ENCODE measurements at regions not wholly inside any gene's neighbourhood (a gene's known extent, or its start where the extent isn't known, plus 50 kb on each side); places are given as distances from the start of the nearest gene placed in this dataset.

DNA sequence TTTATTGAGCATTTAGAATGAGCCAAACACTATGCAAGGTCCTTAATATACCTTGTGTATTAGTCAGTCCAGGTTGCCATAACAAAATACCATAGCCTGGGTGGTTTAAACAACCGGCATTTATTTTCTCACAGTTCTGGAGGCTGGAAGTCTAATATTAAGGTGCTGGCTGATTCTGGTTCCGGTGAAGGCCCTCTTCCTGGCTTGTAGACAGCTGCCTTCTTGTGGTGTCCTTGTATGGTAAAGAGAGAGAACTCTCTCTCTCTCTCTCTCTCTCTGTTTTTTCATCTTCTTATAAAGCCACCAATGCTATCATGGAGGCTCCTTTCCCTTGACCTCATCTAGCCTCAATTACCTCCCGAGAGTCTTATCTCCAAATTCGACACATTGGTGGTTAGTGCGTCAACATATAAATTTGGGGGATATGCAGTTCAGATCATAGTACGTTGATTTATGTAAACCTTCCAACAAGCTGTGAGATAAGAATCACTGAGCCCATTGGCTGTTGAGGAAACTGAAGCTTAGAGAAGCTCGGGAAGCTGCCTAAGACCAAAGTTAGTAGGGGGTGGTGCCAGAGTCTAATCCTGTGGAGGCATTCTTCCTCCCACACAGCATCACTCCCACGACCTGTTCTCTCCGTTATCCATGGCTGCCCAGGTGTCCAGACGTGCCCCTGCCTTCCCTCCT lies 298.0 kb upstream of the PROK2 start:
- WGBS, 2 donors = 46 to 59% methylated on average over 10 of the region's 10 CpGs

DNA sequence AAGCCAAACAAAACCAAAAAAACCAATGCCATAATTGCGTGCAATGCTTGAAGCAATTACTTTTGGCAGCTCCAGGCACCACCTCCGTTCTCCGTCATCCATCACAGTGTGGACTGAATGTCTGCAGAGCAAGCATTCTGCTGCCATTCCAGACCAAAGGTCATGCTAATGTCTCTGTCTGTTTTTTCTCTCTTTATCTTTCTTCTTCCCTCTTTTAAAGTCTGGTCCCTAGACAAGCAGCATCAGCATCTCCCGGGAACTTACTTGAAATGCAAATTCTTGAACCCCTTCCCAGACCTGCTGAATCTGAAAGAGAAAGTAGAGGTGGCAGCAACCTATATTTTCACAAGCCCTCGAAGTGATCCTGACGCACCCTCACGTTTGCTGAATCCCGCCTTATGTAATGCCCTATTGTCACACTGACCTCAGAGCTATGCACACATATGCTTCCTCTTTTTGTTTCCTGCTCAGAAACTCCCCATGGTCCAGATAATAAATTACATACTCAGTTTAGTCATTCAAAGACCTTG lies 297.3 kb upstream of the PROK2 start:
- ATAC-seq (ENCODE audit: low FRiP score in 2 of 2) (peak; percentile 76 to 85), DNase-seq (peak in 1 of 2 donors; percentile 63)
- H3K27ac ChIP-seq = peak overlapping the region in 1 of 4 donors; percentile 26

More for the DNA sequence above, 298.0 kb upstream of the PROK2 start:
- Histone ChIP-seq H3K36me3 (no peaks in the 10 kb centered on the region), H3K27ac (peak overlapping the region in 1 of 4 donors; percentile 26), H3K4me3 (no peak overlapping the region), H3K4me1 (peaks cover 0 to 7% (median 4%) of the 10 kb centered on the region in 4 donors), H3K27me3 (no peaks in the 10 kb centered on the region), H3K9me3 (no peaks in the 10 kb centered on the region)
- ATAC-seq (ENCODE audit: low FRiP score in 2 of 2) (peak in 1 of 2 donors; percentile 7), DNase-seq (no peak)
- no peak for TF ChIP-seq EP300 (IDR thresholded peaks at IDR 0.05)
- no peak for TF ChIP-seq POLR2A (IDR thresholded peaks at IDR 0.05)

DNA sequence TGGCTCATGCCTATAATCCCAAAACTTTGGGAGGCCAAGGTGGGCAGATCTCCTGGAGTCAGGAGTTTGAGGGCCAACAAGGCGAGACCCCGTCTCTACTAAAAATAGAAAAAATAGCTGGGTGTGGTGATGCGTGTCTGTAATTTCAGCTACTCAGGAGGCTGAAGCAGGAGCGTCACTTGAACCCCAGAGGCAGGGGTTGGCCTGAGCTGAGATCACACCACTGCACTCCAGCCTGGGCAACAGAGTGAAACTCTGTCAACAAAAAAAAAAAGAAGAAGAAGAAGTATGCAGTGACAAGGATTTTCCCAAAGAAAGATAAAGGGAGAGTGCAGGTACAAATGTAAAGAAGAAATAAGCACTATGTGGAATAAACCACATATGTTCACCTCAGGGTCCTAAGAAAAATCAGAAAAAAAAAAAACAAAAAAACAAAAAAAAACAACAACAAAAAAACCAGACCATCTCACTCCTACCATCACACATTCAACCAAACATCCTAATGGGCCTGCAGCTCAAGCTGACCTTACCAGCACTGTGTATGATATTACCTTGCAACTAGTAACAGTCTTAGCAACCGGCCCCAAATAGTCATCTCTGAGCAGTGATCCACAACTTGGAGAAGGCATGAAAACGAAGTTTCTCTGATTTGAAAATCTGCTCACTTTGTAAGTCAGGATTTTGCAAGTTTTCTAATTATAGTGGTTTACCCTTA lies 296.7 kb upstream of the PROK2 start:
- DNase-seq (no peak), ATAC-seq (ENCODE audit: low FRiP score in 2 of 2) (no peak)
- WGBS, 2 donors = 83% methylated on average over 6 of the region's 6 CpGs
- H3K27ac ChIP-seq = peak overlapping the region in 1 of 4 donors; percentile 26
- no peak overlapping the region for H3K4me3 ChIP-seq
- no peak for TF ChIP-seq POLR2AphosphoS5 (IDR thresholded peaks at IDR 0.05)
- TF ChIP-seq, protein P1, sequence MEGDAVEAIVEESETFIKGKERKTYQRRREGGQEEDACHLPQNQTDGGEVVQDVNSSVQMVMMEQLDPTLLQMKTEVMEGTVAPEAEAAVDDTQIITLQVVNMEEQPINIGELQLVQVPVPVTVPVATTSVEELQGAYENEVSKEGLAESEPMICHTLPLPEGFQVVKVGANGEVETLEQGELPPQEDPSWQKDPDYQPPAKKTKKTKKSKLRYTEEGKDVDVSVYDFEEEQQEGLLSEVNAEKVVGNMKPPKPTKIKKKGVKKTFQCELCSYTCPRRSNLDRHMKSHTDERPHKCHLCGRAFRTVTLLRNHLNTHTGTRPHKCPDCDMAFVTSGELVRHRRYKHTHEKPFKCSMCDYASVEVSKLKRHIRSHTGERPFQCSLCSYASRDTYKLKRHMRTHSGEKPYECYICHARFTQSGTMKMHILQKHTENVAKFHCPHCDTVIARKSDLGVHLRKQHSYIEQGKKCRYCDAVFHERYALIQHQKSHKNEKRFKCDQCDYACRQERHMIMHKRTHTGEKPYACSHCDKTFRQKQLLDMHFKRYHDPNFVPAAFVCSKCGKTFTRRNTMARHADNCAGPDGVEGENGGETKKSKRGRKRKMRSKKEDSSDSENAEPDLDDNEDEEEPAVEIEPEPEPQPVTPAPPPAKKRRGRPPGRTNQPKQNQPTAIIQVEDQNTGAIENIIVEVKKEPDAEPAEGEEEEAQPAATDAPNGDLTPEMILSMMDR (IDR thresholded peaks at IDR 0.05) = no peak
- TF ChIP-seq EP300 (IDR thresholded peaks at IDR 0.05) = no peak
- no peak for TF ChIP-seq POLR2A (IDR thresholded peaks at IDR 0.05)
- no peaks in the 10 kb centered on the region for H3K36me3 ChIP-seq
- H3K4me1 ChIP-seq = peaks cover 0 to 7% (median 4%) of the 10 kb centered on the region in 4 donors
- H3K27me3 ChIP-seq = no peaks in the 10 kb centered on the region
- no peaks in the 10 kb centered on the region for H3K9me3 ChIP-seq

More for the DNA sequence above, 297.3 kb upstream of the PROK2 start:
- TF ChIP-seq, protein P1 (IDR thresholded peaks at IDR 0.05) = no peak
- peak in 1 of 4 donors; percentile 16 for TF ChIP-seq EP300 (IDR thresholded peaks at IDR 0.05)
- peak in 1 of 2 donors; percentile 50 for TF ChIP-seq POLR2AphosphoS5 (IDR thresholded peaks at IDR 0.05)
- no peak for TF ChIP-seq POLR2A (IDR thresholded peaks at IDR 0.05)
- Histone ChIP-seq H3K4me1 (peaks cover 0 to 7% (median 4%) of the 10 kb centered on the region in 4 donors), H3K36me3 (no peaks in the 10 kb centered on the region), H3K4me3 (no peak overlapping the region), H3K27me3 (no peaks in the 10 kb centered on the region), H3K9me3 (no peaks in the 10 kb centered on the region)
- WGBS, 2 donors = 43 to 57% methylated on average over 8 of the region's 8 CpGs

DNA sequence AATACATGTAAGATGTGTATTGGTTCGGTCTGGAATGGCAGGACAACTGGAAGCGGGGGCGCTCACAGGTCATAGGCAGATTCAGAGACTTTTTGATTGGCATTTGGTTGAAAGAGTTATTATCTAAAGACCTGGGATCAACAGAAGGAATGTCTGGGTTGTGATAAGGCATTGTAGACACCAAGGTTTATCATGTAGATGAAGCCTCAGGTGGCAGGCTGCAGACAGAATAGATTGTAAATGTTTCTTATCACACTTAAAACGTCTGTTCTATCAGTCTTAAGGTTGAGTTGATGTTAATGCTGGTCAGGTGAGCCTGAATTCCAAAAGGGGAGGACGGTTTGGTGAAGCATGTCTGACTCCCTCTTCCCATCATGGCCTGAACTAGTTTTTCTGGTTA lies 295.9 kb upstream of the PROK2 start:
- DNase-seq = no peak
- TF ChIP-seq, protein P1 (IDR thresholded peaks at IDR 0.05) = no peak
- TF ChIP-seq POLR2A (IDR thresholded peaks at IDR 0.05) (no peak), EP300 (IDR thresholded peaks at IDR 0.05) (no peak), POLR2AphosphoS5 (IDR thresholded peaks at IDR 0.05) (no peak)
- 85 to 91% methylated on average over 5 of the region's 5 CpGs for WGBS, 2 donors

DNA sequence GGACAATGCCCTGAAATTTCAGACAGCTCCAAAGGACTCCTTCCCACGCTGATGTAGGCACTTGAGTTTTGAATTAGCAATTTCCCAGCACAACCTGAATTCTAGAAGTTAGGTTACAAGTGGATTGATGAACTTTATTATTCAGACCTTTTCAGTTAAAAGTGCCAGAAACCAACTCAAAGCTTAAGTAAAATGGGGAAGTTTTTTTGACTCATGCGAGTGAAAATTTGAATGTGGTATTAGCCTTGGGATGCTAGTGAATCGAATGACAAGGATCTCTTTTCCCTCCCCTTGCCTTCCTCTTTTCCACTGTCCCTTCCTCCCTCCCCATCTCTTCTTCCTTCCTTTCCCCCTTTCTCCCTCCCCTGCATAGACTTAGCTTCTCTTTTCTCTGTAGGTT lies 295.1 kb upstream of the PROK2 start:
- peaks cover 1 to 14% (median 8%) of the 10 kb centered on the region in 4 donors for H3K9me3 ChIP-seq
- ATAC-seq (ENCODE audit: low FRiP score in 2 of 2) = no peak
- no peaks in the 10 kb centered on the region for H3K27me3 ChIP-seq
- H3K4me1 ChIP-seq = peaks cover 0 to 7% (median 4%) of the 10 kb centered on the region in 4 donors
- DNase-seq = no peak
- TF ChIP-seq POLR2AphosphoS5 (IDR thresholded peaks at IDR 0.05) = no peak
- no peak for TF ChIP-seq POLR2A (IDR thresholded peaks at IDR 0.05)
- TF ChIP-seq, protein P1 (IDR thresholded peaks at IDR 0.05) = no peak
- TF ChIP-seq EP300 (IDR thresholded peaks at IDR 0.05) = no peak
- H3K4me3 ChIP-seq = no peak overlapping the region
- H3K27ac ChIP-seq = no peak overlapping the region
- 64 to 75% methylated on average over 3 of the region's 3 CpGs for WGBS, 2 donors
- H3K36me3 ChIP-seq = no peaks in the 10 kb centered on the region

More for the DNA sequence above, 295.9 kb upstream of the PROK2 start:
- H3K27ac ChIP-seq = no peak overlapping the region
- peaks cover 0 to 7% (median 2%) of the 10 kb centered on the region in 4 donors for H3K9me3 ChIP-seq
- H3K4me3 ChIP-seq = no peak overlapping the region
- no peak for ATAC-seq (ENCODE audit: low FRiP score in 2 of 2)
- no peaks in the 10 kb centered on the region for H3K36me3 ChIP-seq
- peaks cover 0 to 7% (median 4%) of the 10 kb centered on the region in 4 donors for H3K4me1 ChIP-seq
- H3K27me3 ChIP-seq = no peaks in the 10 kb centered on the region
